C1 segment of cervical spinal cord (tissue), 14 donors: ENCODE measurements at regions not wholly inside any gene's neighbourhood (a gene's known extent, or its start where the extent isn't known, plus 50 kb on each side); places are given as distances from the start of the nearest gene placed in this dataset.
"Not testable (repeated sequence)": the region's sequence is repeated elsewhere in the genome, so short reads cannot be mapped to it uniquely, and the experiment has no call there.

ENCODE experiments used
- DNase-seq, 14 donors: peaks; one replicate each; lab custom pipeline; 2025; lab: John Stamatoyannopoulos, UW

DNA sequence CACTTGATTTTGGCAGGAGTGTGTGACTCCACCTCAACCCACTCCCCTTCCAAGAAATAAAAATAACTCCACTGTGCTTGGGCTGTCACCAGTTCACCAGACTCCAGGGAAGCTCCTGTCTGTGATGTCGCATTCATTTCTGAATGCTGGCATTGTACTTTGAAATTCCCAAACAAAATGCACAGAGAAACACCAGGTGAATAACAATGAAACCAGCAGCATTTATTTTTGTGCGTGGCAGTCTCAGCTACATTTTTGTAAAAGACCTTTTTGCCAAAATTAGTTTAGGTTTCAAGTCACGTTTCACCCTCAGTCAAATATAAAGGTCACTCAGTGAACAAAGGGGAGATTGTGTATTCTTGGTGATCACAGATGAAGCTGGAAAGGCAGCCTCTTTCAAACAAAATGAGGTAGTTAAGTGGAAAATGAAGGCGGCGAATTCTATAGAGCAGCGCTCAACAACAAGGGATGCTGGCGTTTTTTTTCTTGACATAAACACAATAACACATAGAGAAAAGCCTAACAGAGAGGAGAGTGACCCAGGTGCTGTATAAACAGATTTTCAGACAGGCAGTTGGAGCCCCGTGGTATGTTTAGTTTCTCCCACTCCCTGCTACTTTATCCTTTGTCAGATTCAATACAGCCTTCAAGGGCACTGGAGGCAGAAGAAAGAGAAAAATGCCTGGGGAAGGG, 210.3 kb upstream of the GCFC2 start:
- DNase-seq: peak in 9 of 14 donors; percentile 12 to 49 (median 30)

- no peak for DNase-seq
These were observed 205.3 kb upstream of the GCFC2 start for GRCh38 chr2:75915851-75916634.

DNA sequence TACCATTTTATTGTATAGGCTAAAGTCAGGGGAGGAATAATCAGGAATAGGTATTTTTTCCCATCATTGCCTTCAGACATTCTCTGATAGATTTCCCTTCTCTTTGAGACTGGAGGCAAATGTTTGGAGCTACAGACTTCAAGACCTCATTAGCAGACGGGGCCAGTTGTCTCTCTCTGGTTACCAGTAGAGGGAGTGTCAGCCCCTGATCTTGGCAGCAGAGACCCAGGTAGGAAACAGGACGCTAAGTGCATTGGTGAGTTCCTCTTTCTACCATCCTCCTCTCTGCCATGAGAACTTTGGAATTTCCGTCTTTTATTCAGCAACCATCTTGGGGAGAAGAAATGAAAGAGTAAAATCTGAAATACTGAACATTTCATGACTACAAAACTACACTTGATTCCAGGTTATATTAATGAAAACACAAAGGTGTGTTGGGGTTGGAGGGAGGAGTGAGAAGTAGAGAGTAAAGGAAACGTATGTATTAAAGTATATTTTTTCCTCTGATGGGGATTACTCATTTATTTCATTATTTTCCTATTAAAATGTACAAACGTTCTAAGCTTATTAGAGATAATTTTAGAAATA, 186.2 kb upstream of the GCFC2 start:
- peak in 1 of 14 donors; percentile 1 for DNase-seq

DNA sequence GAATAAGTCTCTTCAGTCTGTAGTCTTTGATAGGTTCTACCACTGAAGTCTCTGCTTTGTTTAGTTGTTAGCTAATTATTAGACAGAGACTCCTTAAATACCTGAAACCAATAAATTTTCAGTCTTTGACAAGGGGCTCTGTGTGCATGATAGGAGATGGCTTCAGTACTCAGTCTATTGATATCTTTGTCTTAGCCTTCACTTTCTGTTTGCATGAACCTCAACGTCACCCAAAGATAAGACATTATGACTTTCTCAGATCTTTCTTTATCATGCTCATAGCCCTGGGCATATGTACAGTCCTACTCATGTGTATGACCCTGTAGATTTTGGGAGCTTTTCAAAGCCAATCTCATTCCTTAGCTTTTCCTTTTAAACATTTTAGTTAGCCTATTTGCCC, 183.5 kb upstream of the GCFC2 start:
- no peak for DNase-seq

GRCh38 chr2:75892490-75892889, 181.8 kb upstream of the GCFC2 start:
- no peak for DNase-seq

DNA sequence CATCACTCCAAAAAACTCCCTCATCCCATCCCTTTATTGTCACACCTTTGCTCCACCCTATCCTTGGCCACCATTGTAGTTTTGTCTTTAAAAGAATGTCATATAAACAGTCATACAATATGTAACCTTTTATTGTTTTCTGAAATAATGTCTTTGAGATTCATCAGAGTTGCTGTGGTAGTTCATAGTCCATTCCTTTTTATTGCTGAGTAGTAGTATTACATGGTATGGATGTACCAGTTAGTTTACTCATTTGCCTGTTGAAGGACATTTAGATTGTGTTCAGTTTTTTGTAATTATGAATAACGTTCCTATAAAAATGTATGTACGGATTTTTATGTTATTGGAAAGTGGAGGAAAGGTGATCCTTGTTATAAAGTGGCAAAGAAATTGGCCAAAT, 171.8 kb upstream of the GCFC2 start:
- DNase-seq: no peak

GRCh38 chr2:75875606-75876005, 164.9 kb upstream of the GCFC2 start:
- not testable (repeated sequence) for DNase-seq

GRCh38 chr2:75871762-75872614, 161.3 kb upstream of the GCFC2 start:
- DNase-seq: not testable (repeated sequence)

- no peak for DNase-seq
These were observed 160.0 kb upstream of the GCFC2 start for GRCh38 chr2:75870651-75871137.

DNA sequence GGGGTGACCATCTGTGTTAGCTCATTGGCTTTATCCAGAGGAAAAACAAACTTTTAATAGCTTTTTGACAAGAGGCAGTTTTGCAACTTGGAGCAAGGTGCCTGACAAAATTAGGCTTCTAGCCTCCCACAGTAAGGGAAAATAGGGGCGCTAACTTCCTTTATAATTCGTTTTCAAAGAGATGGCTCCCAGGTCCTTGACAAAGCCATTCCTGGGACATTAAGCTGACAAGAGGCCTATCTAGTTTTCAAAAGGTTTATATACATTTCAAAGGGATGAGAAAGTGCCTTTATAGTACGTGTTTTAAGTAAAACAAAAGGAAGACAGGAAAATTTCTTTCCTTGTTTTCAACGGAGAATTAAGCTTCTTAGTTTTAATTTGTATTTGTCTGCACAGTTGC, 159.4 kb upstream of the GCFC2 start:
- no peak for DNase-seq

GRCh38 chr2:75865702-75866101, 155.0 kb upstream of the GCFC2 start:
- no peak for DNase-seq

- no peak for DNase-seq
These were observed 154.4 kb upstream of the GCFC2 start for GRCh38 chr2:75865083-75865482.

GRCh38 chr2:75862547-75862946, 151.8 kb upstream of the GCFC2 start:
- DNase-seq: no peak

DNA sequence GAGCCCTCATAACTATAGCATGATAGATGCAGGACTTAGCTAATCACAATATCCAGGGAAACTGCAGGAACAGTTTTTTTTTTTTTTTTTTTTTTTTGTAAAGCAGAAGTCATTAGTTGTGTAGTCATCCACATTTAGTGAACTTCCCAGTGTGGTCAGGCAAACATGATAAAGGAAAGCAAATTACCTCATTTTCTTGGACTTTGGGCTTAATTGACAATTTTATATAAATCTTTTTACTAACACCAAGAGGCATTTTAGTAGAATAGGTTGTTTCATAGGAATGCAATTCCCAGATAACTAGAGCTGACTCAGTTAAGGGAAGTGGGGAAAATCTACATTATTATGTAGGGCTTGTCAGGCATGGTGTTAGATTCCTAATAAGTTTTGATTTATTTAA, 142.7 kb upstream of the GCFC2 start:
- DNase-seq: no peak

DNA sequence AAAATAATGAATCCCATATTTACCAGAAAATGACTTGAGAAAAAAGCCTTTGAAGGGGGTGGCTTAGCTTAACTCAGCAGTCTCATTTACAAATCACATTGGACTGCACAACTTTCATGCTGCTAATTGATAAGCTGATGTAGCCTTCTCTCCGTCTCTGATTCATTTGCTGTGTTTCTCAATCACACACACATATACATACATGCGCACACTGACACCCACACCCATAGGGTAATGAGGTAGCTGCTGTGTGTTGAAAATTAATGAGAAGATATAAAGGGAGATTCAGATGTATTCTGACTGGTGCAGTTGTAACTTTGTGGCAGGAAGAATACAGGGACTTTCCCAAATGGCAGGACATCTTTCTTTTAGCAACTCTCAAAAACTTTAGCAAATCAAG, 141.9 kb upstream of the GCFC2 start:
- DNase-seq: no peak

- no peak for DNase-seq
These were observed 136.0 kb upstream of the GCFC2 start for GRCh38 chr2:75846683-75847190.

- DNase-seq: no peak
These were observed 133.9 kb upstream of the GCFC2 start for GRCh38 chr2:75844651-75845050.

GRCh38 chr2:75834588-75834987, 123.9 kb upstream of the GCFC2 start:
- DNase-seq: not testable (repeated sequence)

GRCh38 chr2:75833386-75833785, 122.7 kb upstream of the GCFC2 start:
- no peak for DNase-seq

DNA sequence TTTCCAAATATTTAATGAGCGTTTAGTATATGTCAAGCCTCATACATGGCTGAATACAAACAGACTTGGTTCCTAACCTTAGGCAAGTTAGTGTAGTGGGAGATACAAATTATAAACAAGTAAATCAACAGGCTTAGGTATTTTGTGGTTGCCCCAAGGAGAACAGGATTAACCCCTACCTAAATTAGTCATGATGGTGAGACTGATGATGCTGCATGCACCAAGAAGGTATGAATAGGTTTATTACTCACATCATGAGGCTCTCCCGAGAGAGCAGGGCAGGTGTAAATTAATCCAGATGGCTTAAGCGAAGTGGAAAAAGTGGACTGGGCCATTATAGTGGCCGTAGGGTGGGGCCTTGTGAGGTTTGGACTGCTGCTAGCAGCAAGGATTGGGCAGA, 118.1 kb upstream of the GCFC2 start:
- DNase-seq: no peak

- DNase-seq: not testable (repeated sequence)
These were observed 112.8 kb upstream of the GCFC2 start for GRCh38 chr2:75823515-75823914.
